ENCODE measurements at regions not wholly inside any gene's neighbourhood (a gene's known extent, or its start where the extent isn't known, plus 50 kb on each side); places are given as distances from the start of the nearest gene placed in this dataset.
A peak's percentile ranks its signal among the peaks of the same experiment; 100 is the strongest.

- Histone ChIP-seq H3K23ac (ENCODE audit: insufficient read length, low read depth, low read length) (no peak overlapping the region), H3K4me2 (ENCODE audit: insufficient read depth, insufficient read length, low read length) (no peak overlapping the region), H3K79me1 (ENCODE audit: insufficient read depth, low read depth, low read length, poor library complexity, severe bottlenecking) (no peaks in the 10 kb centered on the region), H4K5ac (ENCODE audit: insufficient read length, low read depth, low read length) (no peak overlapping the region), H3K9ac (ENCODE audit: extremely low read depth, insufficient read length, low read length) (no peak overlapping the region), H3K27ac (ENCODE audit: insufficient read length, low read depth, low read length) (no peak overlapping the region), H2BK120ac (ENCODE audit: low read depth, low read length, poor library complexity, severe bottlenecking) (no peak overlapping the region), H3T11ph (ENCODE audit: low read length) (no peak overlapping the region), H2BK15ac (ENCODE audit: low read depth, low read length) (no peak overlapping the region), H3K27me3 (ENCODE audit: insufficient read depth, low read length) (no peaks in the 10 kb centered on the region), H2BK20ac (ENCODE audit: low read depth, low read length, poor library complexity, severe bottlenecking) (no peak overlapping the region), H4K20me1 (ENCODE audit: control insufficient read depth, insufficient read depth, insufficient read length) (no peaks in the 10 kb centered on the region), H2AFZ (ENCODE audit: low read length) (no peak overlapping the region), H3K4ac (ENCODE audit: low read depth, low read length) (no peak overlapping the region), H2BK5ac (ENCODE audit: insufficient read length, low read length) (no peak overlapping the region), H4K8ac (replicated peaks; ENCODE audit: insufficient read length, low read depth, low read length) (no peak overlapping the region), H2AK5ac (ENCODE audit: insufficient read length, low read length) (no peak overlapping the region), H3K18ac (ENCODE audit: insufficient read length, low read depth, low read length) (no peak overlapping the region), H3K9me3 (ENCODE audit: control insufficient read depth, low read depth, low read length) (no peaks in the 10 kb centered on the region), H3K56ac (ENCODE audit: insufficient read length, low read depth, low read length) (no peak overlapping the region), H3K4me1 (ENCODE audit: insufficient read depth, low read length) (peaks cover 3% of the 10 kb centered on the region; the same call in 1 of the 2 replicates), H3K79me2 (ENCODE audit: insufficient read depth, low read length) (0 out of 2 replicates have a peak, but pooled peaks cover 2% of the 10 kb centered on the region), H3K14ac (ENCODE audit: insufficient read depth, low read length) (no peak overlapping the region), H4K91ac (ENCODE audit: insufficient read length, low read depth, low read length) (no peak overlapping the region), H2BK12ac (ENCODE audit: insufficient read length, low read depth, low read length) (no peak overlapping the region), H3K23me2 (ENCODE audit: insufficient read length, low read depth, low read length, poor library complexity, severe bottlenecking) (no peaks in the 10 kb centered on the region)
- no CpG with 5 or more reads among the region's 7 CpGs for WGBS (ENCODE audit: extremely low coverage, insufficient read length, low lambda C conversion rate)
- Mint-ChIP-seq H3K27ac (0 out of 7 replicates have a peak overlapping the region, but pooled peaks of 1 of the 3 experiments have one; percentile 46), H3K4me1 (peaks cover 17 to 18% of the 10 kb centered on the region in 2 experiments), H3K4me3 (no peak overlapping the region), H3K36me3 (ENCODE audit: insufficient read depth in 1 of 3, low read depth in 3 of 3) (peaks cover 0 to 4% (median 0%) of the 10 kb centered on the region in 3 experiments; a peak in 2 of 7 replicates), H3K27me3 (ENCODE audit: low read depth) (no peaks in the 10 kb centered on the region), H3K9me3 (peaks cover 0 to 3% of the 10 kb centered on the region in 2 experiments; a peak in 2 of 5 replicates)
- TF ChIP-seq CTCF (conservative IDR thresholded peaks at IDR 0.05): no peak
- DNase-seq: peak; percentile 28
These were observed 112.0 kb upstream of the CTNND2 start for GRCh38 chr5:12016159-12016746.
